ENCODE measurements at regions not wholly inside any gene's neighbourhood (a gene's known extent, or its start where the extent isn't known, plus 50 kb on each side); places are given as distances from the start of the nearest gene placed in this dataset.

DNA sequence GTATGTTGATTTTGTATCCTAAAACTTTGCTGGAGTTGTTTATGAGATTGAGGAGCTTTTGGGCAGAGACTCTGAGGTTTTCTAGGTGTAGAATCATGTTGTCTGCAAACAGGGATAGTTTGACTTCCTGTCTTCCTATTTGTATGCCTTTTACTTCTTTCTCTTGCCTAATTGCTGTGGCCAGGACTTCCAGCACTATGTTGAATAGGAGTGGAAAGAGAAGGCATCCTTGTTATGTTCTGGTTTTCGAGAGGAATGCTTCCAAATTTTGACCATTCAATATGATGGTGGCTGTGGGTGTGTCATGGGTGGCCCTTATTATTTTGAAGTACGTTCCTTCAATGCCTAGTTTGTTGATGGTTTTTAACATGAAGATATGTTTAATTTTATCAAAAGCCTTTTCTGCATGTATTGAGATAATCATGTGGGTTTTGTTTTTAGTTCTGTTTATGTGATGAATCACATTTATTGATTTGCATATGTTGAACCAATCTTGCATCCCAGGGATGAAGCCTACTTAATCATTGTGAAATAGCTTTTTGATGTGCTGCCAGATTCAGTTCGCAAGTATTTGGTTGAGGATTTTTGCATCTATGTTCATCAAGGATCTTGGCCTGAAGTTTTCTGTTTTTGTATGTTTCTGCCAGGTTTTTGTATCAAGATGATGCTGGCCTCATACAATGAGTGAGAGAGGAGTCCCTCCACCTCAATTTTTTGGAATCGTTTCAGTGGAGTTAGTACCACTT is 188.1 kb downstream of the MINAR1 start:
- no peak for TF ChIP-seq CTCF (IDR thresholded peaks at IDR 0.05)
- TF ChIP-seq EP300 (IDR thresholded peaks at IDR 0.05; ENCODE audit: low read depth), result no peak
